B cell (primary cell): ENCODE measurements at regions not wholly inside any gene's neighbourhood (a gene's known extent, or its start where the extent isn't known, plus 50 kb on each side); places are given as distances from the start of the nearest gene placed in this dataset.

ENCODE experiments used
- ATAC-seq: fragments of 200-7000 bp; cut with Tn5 transposase; one replicate; pipeline ENCODE4 v1.10.0; 2021; ENCODE audit warnings: low read depth, mild to moderate bottlenecking, moderate number of reproducible peaks, moderate library complexity
- CTCF ChIA-PET: fragments of 350-600 bp; sonication (Branson Sonifier 250); formaldehyde crosslinking; loops from one replicate; lab custom pipeline; 2021; ENCODE audit warnings: antibody characterized with exemption, inconsistent platforms; lab: Charles Lee
- POLR2A ChIA-PET: fragments of 350-600 bp; sonication (Branson Sonifier 250); formaldehyde crosslinking; loops from one replicate; lab custom pipeline; 2021; ENCODE audit warnings: antibody characterized with exemption; lab: Charles Lee
- DNase-seq: peaks from one replicate; pipeline ENCODE4 v3.0.0; 2013
- H2AFZ ChIP-seq: 2 replicates; pipeline ENCODE4 v1.6.1; 2012; ENCODE audit warnings: mild to moderate bottlenecking, low read depth, low read length; ENCODE audit not compliant: insufficient read depth, poor library complexity, severe bottlenecking
- H3K27ac ChIP-seq, 2 donors: 1 replicate in 1 of 2; 2 replicates in 1 of 2; pipeline ENCODE4 v1.5.1; 2012 to 2013; ENCODE audit warnings: low read length in 2 of 2, mild to moderate bottlenecking in 2 of 2, moderate library complexity in 1 of 2
- H3K27me3 ChIP-seq, 4 experiments: fragments of 200-600 bp in 1 of 4; sonication (generic) in 1 of 4; replicated peaks in 1 of 4; 1 replicate in 2 of 4; 2 replicates in 2 of 4; pipeline versions ENCODE4 v1.6.1 to v1.7.0; 2013 to 2016; ENCODE audit warnings: low read length in 3 of 4, mild to moderate bottlenecking in 2 of 4, mixed read lengths in 1 of 4, moderate library complexity in 1 of 4; ENCODE audit not compliant: insufficient read depth in 4 of 4, control insufficient read depth in 3 of 4; ENCODE audit errors: control extremely low read depth in 1 of 4
- H3K36me3 ChIP-seq, 2 experiments: replicated peaks in 1 of 2; 1 replicate in 1 of 2; 2 replicates in 1 of 2; pipeline versions ENCODE4 v1.6.1 to v1.7.1; 2013; ENCODE audit warnings: low read length in 1 of 2; ENCODE audit not compliant: insufficient read depth in 2 of 2, control insufficient read depth in 1 of 2; ENCODE audit errors: control extremely low read depth in 1 of 2, extremely low read depth in 1 of 2
- H3K4me1 ChIP-seq, 2 donors: fragments of 200-600 bp in 1 of 2; sonication (generic) in 1 of 2; 1 replicate in 1 of 2; 2 replicates in 1 of 2; pipeline versions ENCODE4 v1.5.1 to v1.6.1; 2013 to 2017; ENCODE audit warnings: low read length in 2 of 2; ENCODE audit not compliant: control insufficient read depth in 2 of 2, insufficient read depth in 2 of 2
- H3K4me2 ChIP-seq: replicated peaks from 2 replicates; pipeline ENCODE3; 2012; ENCODE audit warnings: mild to moderate bottlenecking, low read depth, low read length; ENCODE audit not compliant: poor library complexity, severe bottlenecking
- H3K4me3 ChIP-seq, 5 experiments: fragments of 200-600 bp in 1 of 5; sonication (generic) in 1 of 5; 1 replicate in 3 of 5; 2 replicates in 2 of 5; pipeline versions ENCODE4 v1.5.1 to v1.7.0; 2011 to 2016; ENCODE audit warnings: low read length in 4 of 5, mild to moderate bottlenecking in 4 of 5, low read depth in 2 of 5, control low read depth in 1 of 5, moderate library complexity in 1 of 5; ENCODE audit not compliant: insufficient read depth in 1 of 5; ENCODE audit errors: control extremely low read depth in 1 of 5, extremely low read depth in 1 of 5
- H3K79me2 ChIP-seq: fragments of 200-600 bp; sonication (generic); one replicate; pipeline ENCODE4 v1.6.0; 2016; ENCODE audit warnings: low read length; ENCODE audit not compliant: control insufficient read depth, insufficient read depth
- H3K9ac ChIP-seq: fragments of 200-600 bp; sonication (generic); 2 replicates; pipeline ENCODE4 v1.6.1; 2017; ENCODE audit warnings: mild to moderate bottlenecking, low read length, moderate library complexity
- H3K9me3 ChIP-seq, 3 donors: one replicate each; pipeline versions ENCODE4 v1.6.1 to v1.7.1; 2013; ENCODE audit warnings: low read length in 2 of 3; ENCODE audit not compliant: control insufficient read depth in 2 of 3, insufficient read depth in 1 of 3; ENCODE audit errors: control extremely low read depth in 1 of 3
- H4K20me1 ChIP-seq: 2 replicates; pipeline ENCODE4 v1.6.0; 2012; ENCODE audit warnings: mild to moderate bottlenecking, low read length; ENCODE audit not compliant: insufficient read depth, control insufficient read depth, poor library complexity, severe bottlenecking
- H3K27ac Mint-ChIP-seq: one replicate; pipeline ENCODE4 v1.8.0; 2021; ENCODE audit warnings: mixed read lengths
- H3K27me3 Mint-ChIP-seq: one replicate; pipeline ENCODE4 v1.8.0; 2021; ENCODE audit warnings: mixed read lengths
- H3K4me1 Mint-ChIP-seq: one replicate; pipeline ENCODE4 v1.8.0; 2021; ENCODE audit warnings: mixed read lengths
- H3K4me3 Mint-ChIP-seq: one replicate; pipeline ENCODE4 v1.8.0; 2021; ENCODE audit warnings: mixed read lengths
- H3K9me3 Mint-ChIP-seq: one replicate; pipeline ENCODE4 v1.8.0; 2022; ENCODE audit warnings: mixed read lengths; ENCODE audit not compliant: insufficient read depth
- EZH2 ChIP-seq: IDR thresholded peaks from 2 replicates; pipeline ENCODE4 v1.6.1; 2012; ENCODE audit warnings: borderline replicate concordance, low read depth, mild to moderate bottlenecking, moderate library complexity, low read length; ENCODE audit not compliant: insufficient read depth, poor library complexity, severe bottlenecking
- WGBS: methylation state at CpG from one replicate; pipeline ENCODE4 v1.1.5; 2013; ENCODE audit warnings: missing lambda C conversion rate; ENCODE audit not compliant: insufficient coverage; 5-methylcytosine and 5-hydroxymethylcytosine counted together
- intact Hi-C: fragments of 100-400 bp; cut with micrococcal nuclease; formaldehyde crosslinking; loops from one replicate; pipeline ENCODE4 v1.10.0; 2022
- TF ChIP-seq, protein P1 (sequence below): fragments of 200-600 bp; IDR thresholded peaks from one replicate; pipeline ENCODE4 v1.8.0; 2022; ENCODE audit warnings: antibody characterized with exemption, mild to moderate bottlenecking

DNA sequence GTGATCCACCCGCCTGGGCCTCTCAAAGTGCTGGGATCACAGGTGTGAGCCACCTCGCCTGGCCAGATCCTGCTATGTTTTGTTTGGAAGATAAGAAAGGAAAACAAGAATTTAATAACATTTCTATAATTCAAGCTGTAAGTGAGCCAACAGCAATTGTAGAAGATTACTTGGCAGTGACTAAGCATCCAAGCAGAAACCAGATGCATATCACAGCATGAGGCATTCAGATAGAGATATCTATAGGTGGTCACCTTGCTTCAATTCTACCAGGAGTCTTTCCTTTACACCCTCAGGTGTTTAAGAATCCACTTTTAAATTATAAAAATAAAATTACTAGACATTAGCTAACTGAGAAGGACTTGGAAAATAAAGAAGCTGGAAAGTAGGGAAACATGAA lies 83.9 kb upstream of the ATF7IP start:
- no peaks in the 10 kb centered on the region for H3K27me3 Mint-ChIP-seq
- Histone ChIP-seq H3K9me3 (peaks cover 2 to 58% (median 12%) of the 10 kb centered on the region in 3 donors), H3K27me3 (no peaks in the 10 kb centered on the region), H3K4me1 (peaks cover 60 to 86% of the 10 kb centered on the region in 2 donors), H4K20me1 (no peaks in the 10 kb centered on the region), H3K4me3 (no peak overlapping the region), H3K36me3 (no peaks in the 10 kb centered on the region), H3K4me2 (no peak overlapping the region), H3K79me2 (peaks cover 6% of the 10 kb centered on the region), H3K9ac (no peak overlapping the region), H2AFZ (no peak overlapping the region), H3K27ac (peak overlapping the region; percentile 92 to 95)
- no peak overlapping the region for H3K4me3 Mint-ChIP-seq
- peaks cover 4% of the 10 kb centered on the region for H3K9me3 Mint-ChIP-seq
- ChIA-PET POLR2A (interaction anchor here (1.2 kb wide), 1 partner anchor 84 kb away, joined by 5 read pairs; the partner anchor contains the start of gene ATF7IP), CTCF (interaction anchor here (0.6 to 2.4 kb wide), 8 partner anchors 8 to 84 kb away, joined by 3 to 10 read pairs (median 4); partner anchors contain the start of gene ATF7IP)
- DNase-seq (no peak), ATAC-seq (no peak)
- TF ChIP-seq EZH2 = no peak
- TF ChIP-seq, protein P1, sequence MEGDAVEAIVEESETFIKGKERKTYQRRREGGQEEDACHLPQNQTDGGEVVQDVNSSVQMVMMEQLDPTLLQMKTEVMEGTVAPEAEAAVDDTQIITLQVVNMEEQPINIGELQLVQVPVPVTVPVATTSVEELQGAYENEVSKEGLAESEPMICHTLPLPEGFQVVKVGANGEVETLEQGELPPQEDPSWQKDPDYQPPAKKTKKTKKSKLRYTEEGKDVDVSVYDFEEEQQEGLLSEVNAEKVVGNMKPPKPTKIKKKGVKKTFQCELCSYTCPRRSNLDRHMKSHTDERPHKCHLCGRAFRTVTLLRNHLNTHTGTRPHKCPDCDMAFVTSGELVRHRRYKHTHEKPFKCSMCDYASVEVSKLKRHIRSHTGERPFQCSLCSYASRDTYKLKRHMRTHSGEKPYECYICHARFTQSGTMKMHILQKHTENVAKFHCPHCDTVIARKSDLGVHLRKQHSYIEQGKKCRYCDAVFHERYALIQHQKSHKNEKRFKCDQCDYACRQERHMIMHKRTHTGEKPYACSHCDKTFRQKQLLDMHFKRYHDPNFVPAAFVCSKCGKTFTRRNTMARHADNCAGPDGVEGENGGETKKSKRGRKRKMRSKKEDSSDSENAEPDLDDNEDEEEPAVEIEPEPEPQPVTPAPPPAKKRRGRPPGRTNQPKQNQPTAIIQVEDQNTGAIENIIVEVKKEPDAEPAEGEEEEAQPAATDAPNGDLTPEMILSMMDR = no peak
- H3K27ac Mint-ChIP-seq = peak overlapping the region; percentile 89
- intact Hi-C loops = no loop called here
- peaks cover 57% of the 10 kb centered on the region for H3K4me1 Mint-ChIP-seq
- no CpG with 5 or more reads among the region's 2 CpGs for WGBS

DNA sequence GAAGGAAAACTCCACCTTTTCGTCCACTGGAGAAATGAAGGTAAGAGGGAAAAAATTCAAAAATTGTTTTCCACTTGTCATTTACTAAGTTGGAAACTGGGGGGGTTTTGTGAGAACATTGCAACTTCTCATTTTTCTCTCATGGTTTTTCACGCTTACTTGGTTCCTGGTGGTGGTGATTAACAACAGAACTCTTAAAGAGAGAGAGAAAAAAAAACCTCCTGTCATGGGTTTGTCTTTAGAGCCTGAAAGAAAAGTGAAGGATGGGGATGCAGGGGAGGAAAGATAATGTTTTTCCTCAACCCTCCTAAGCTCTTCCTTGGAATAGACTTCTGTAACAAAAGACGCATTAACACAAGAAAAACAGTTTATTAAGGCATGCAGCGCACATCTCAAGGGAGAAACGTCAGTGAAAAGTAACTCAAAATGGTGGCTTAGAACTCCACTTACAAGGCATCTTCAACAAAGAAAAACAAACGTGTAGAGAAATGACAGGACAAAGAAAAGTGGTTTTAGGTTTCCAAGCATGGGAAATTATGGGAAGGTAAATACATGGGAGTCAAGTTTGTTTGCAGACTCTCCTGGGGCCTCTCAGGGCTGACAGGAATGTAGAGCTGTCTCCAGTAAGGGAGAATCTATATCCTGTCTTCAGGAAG lies 81.9 kb upstream of the ATF7IP start:
- Histone ChIP-seq H4K20me1 (no peaks in the 10 kb centered on the region), H3K79me2 (peaks cover 9% of the 10 kb centered on the region), H3K9me3 (peaks cover 3 to 70% (median 19%) of the 10 kb centered on the region in 3 donors), H3K27me3 (no peaks in the 10 kb centered on the region), H2AFZ (peak overlapping the region; percentile 69), H3K9ac (peak overlapping the region; percentile 49), H3K27ac (peak overlapping the region; percentile 92 to 95), H3K4me2 (peak overlapping the region; percentile 66), H3K36me3 (no peaks in the 10 kb centered on the region), H3K4me3 (peak overlapping the region in 2 of 5 experiments; percentile 12 to 17), H3K4me1 (peaks cover 43 to 67% of the 10 kb centered on the region in 2 donors)
- DNase-seq (peak; percentile 80), ATAC-seq (peak; percentile 75)
- Mint-ChIP-seq H3K4me1 (peaks cover 48% of the 10 kb centered on the region), H3K27me3 (no peaks in the 10 kb centered on the region), H3K4me3 (peak overlapping the region; percentile 79), H3K27ac (peak overlapping the region; percentile 97), H3K9me3 (peaks cover 4% of the 10 kb centered on the region)
- POLR2A ChIA-PET = interaction anchor here (0.6 to 1.5 kb wide), 5 partner anchors 10 to 487 kb away, joined by 3 to 10 read pairs (median 5); partner anchors contain the start of gene ATF7IP
- WGBS = 67% methylated on average over 1 of the region's 6 CpGs
- no peak for TF ChIP-seq EZH2
- TF ChIP-seq, protein P1 = peak; percentile 25
- CTCF ChIA-PET = interaction anchor here (0.9 to 3.0 kb wide), 8 partner anchors 10 to 82 kb away, joined by 4 to 18 read pairs (median 5); partner anchors contain the start of gene ATF7IP
- intact Hi-C loops = loop anchor here (1.0 kb wide), 3 partner anchors 27 to 82 kb away; partner anchors contain the start of gene ATF7IP
